ENCODE measurements at regions not wholly inside any gene's neighbourhood (a gene's known extent, or its start where the extent isn't known, plus 50 kb on each side); places are given as distances from the start of the nearest gene placed in this dataset.

- H3K27me3 ChIP-seq (ENCODE audit: insufficient read depth, low read length, poor library complexity, severe bottlenecking), result peaks cover 23% of the 10 kb centered on the region
- H3K9ac ChIP-seq (ENCODE audit: low read depth, low read length, poor library complexity, severe bottlenecking), result no peak overlapping the region
- H3K4me1 ChIP-seq (ENCODE audit: insufficient read depth, low read length, poor library complexity, severe bottlenecking), result no peaks in the 10 kb centered on the region
- H4K20me1 ChIP-seq (ENCODE audit: insufficient read depth, low read length, poor library complexity, severe bottlenecking), result no peaks in the 10 kb centered on the region
- H3K9me3 ChIP-seq (ENCODE audit: insufficient read depth, low read depth, low read length), result no peaks in the 10 kb centered on the region
- no peak overlapping the region for H3K4me3 ChIP-seq (ENCODE audit: low read length, poor library complexity, severe bottlenecking)
- H3K36me3 ChIP-seq (ENCODE audit: insufficient read depth, low read length), result no peaks in the 10 kb centered on the region
- no peak for TF ChIP-seq CTCF (conservative IDR thresholded peaks at IDR 0.05; ENCODE audit: low read length)
- no peak for TF ChIP-seq EZH2phosphoT487 (IDR thresholded peaks at IDR 0.05; ENCODE audit: borderline replicate concordance)
- H3K79me2 ChIP-seq (ENCODE audit: insufficient read depth, low read length), result no peaks in the 10 kb centered on the region
- H3F3A ChIP-seq (ENCODE audit: low read depth), result no peaks in the 10 kb centered on the region
- no peaks in the 10 kb centered on the region for H3K9me2 ChIP-seq (replicated peaks; ENCODE audit: low read depth, low read length)
- no peak overlapping the region for H3K4me2 ChIP-seq (ENCODE audit: low read depth, low read length, poor library complexity, severe bottlenecking)
- H2AFZ ChIP-seq (ENCODE audit: low read length), result no peak overlapping the region
Observed at GRCh38 chr10:33536508-33536907, 202.0 kb upstream of the NRP1 start.

GRCh38 chr10:33535866-33536265, 201.4 kb upstream of the NRP1 start:
- no peaks in the 10 kb centered on the region for H3K79me2 ChIP-seq (ENCODE audit: insufficient read depth, low read length)
- H3K4me2 ChIP-seq (ENCODE audit: low read depth, low read length, poor library complexity, severe bottlenecking), result no peak overlapping the region
- H3K4me3 ChIP-seq (ENCODE audit: low read length, poor library complexity, severe bottlenecking), result no peak overlapping the region
- no peak for TF ChIP-seq EZH2phosphoT487 (IDR thresholded peaks at IDR 0.05; ENCODE audit: borderline replicate concordance)
- H3K4me1 ChIP-seq (ENCODE audit: insufficient read depth, low read length, poor library complexity, severe bottlenecking), result no peaks in the 10 kb centered on the region
- H3K9me2 ChIP-seq (replicated peaks; ENCODE audit: low read depth, low read length), result no peaks in the 10 kb centered on the region
- no peaks in the 10 kb centered on the region for H3K36me3 ChIP-seq (ENCODE audit: insufficient read depth, low read length)
- H3K9ac ChIP-seq (ENCODE audit: low read depth, low read length, poor library complexity, severe bottlenecking), result no peak overlapping the region
- H4K20me1 ChIP-seq (ENCODE audit: insufficient read depth, low read length, poor library complexity, severe bottlenecking), result no peaks in the 10 kb centered on the region
- no peaks in the 10 kb centered on the region for H3F3A ChIP-seq (ENCODE audit: low read depth)
- H3K9me3 ChIP-seq (ENCODE audit: insufficient read depth, low read depth, low read length), result no peaks in the 10 kb centered on the region
- no peak overlapping the region for H2AFZ ChIP-seq (ENCODE audit: low read length)
- peaks cover 23% of the 10 kb centered on the region for H3K27me3 ChIP-seq (ENCODE audit: insufficient read depth, low read length, poor library complexity, severe bottlenecking)

- Histone ChIP-seq H3K79me2 (ENCODE audit: insufficient read depth, low read length) (no peaks in the 10 kb centered on the region), H3F3A (ENCODE audit: low read depth) (no peaks in the 10 kb centered on the region), H3K9me2 (replicated peaks; ENCODE audit: low read depth, low read length) (no peaks in the 10 kb centered on the region), H3K4me3 (ENCODE audit: low read length, poor library complexity, severe bottlenecking) (no peak overlapping the region), H3K4me2 (ENCODE audit: low read depth, low read length, poor library complexity, severe bottlenecking) (no peak overlapping the region), H3K9ac (ENCODE audit: low read depth, low read length, poor library complexity, severe bottlenecking) (no peak overlapping the region), H3K27me3 (ENCODE audit: insufficient read depth, low read length, poor library complexity, severe bottlenecking) (peaks cover 19% of the 10 kb centered on the region), H2AFZ (ENCODE audit: low read length) (no peak overlapping the region), H3K9me3 (ENCODE audit: insufficient read depth, low read depth, low read length) (no peaks in the 10 kb centered on the region), H3K36me3 (ENCODE audit: insufficient read depth, low read length) (no peaks in the 10 kb centered on the region), H4K20me1 (ENCODE audit: insufficient read depth, low read length, poor library complexity, severe bottlenecking) (no peaks in the 10 kb centered on the region), H3K4me1 (ENCODE audit: insufficient read depth, low read length, poor library complexity, severe bottlenecking) (no peaks in the 10 kb centered on the region)
- no peak for TF ChIP-seq CTCF (conservative IDR thresholded peaks at IDR 0.05; ENCODE audit: low read length)
- no peak for TF ChIP-seq EZH2phosphoT487 (IDR thresholded peaks at IDR 0.05; ENCODE audit: borderline replicate concordance)
Observed at GRCh38 chr10:33534416-33534815, 199.9 kb upstream of the NRP1 start.

GRCh38 chr10:33533612-33534011, 199.1 kb upstream of the NRP1 start:
- no peaks in the 10 kb centered on the region for H3K4me1 ChIP-seq (ENCODE audit: insufficient read depth, low read length, poor library complexity, severe bottlenecking)
- TF ChIP-seq EZH2phosphoT487 (IDR thresholded peaks at IDR 0.05; ENCODE audit: borderline replicate concordance), result no peak
- no peak for TF ChIP-seq CTCF (conservative IDR thresholded peaks at IDR 0.05; ENCODE audit: low read length)
- H3K9me3 ChIP-seq (ENCODE audit: insufficient read depth, low read depth, low read length), result no peaks in the 10 kb centered on the region
- no peaks in the 10 kb centered on the region for H3K79me2 ChIP-seq (ENCODE audit: insufficient read depth, low read length)
- no peaks in the 10 kb centered on the region for H3F3A ChIP-seq (ENCODE audit: low read depth)
- no peak overlapping the region for H2AFZ ChIP-seq (ENCODE audit: low read length)
- no peaks in the 10 kb centered on the region for H4K20me1 ChIP-seq (ENCODE audit: insufficient read depth, low read length, poor library complexity, severe bottlenecking)
- H3K4me2 ChIP-seq (ENCODE audit: low read depth, low read length, poor library complexity, severe bottlenecking), result no peak overlapping the region
- no peaks in the 10 kb centered on the region for H3K36me3 ChIP-seq (ENCODE audit: insufficient read depth, low read length)
- H3K4me3 ChIP-seq (ENCODE audit: low read length, poor library complexity, severe bottlenecking), result no peak overlapping the region
- peaks cover 18% of the 10 kb centered on the region for H3K27me3 ChIP-seq (ENCODE audit: insufficient read depth, low read length, poor library complexity, severe bottlenecking)
- H3K9me2 ChIP-seq (replicated peaks; ENCODE audit: low read depth, low read length), result no peaks in the 10 kb centered on the region
- H3K9ac ChIP-seq (ENCODE audit: low read depth, low read length, poor library complexity, severe bottlenecking), result no peak overlapping the region
